HEK293 (cell line): ENCODE measurements at regions not wholly inside any gene's neighbourhood (a gene's known extent, or its start where the extent isn't known, plus 50 kb on each side); places are given as distances from the start of the nearest gene placed in this dataset.

ENCODE experiments used
- HOXA7 ChIP-seq: sonication (generic); formaldehyde crosslinking; IDR thresholded peaks from 2 replicates; pipeline ENCODE4 v1.8.1; 2022; ENCODE audit warnings: missing genetic modification reagents, borderline replicate concordance
- MYNN ChIP-seq: fragments of 450-650 bp; formaldehyde crosslinking; IDR thresholded peaks from 2 replicates; pipeline ENCODE4 v1.5.1; 2016; ENCODE audit warnings: missing biosample characterization, missing genetic modification characterization, borderline replicate concordance
- ZNF16 ChIP-seq: fragments of 450-650 bp; formaldehyde crosslinking; IDR thresholded peaks from 2 replicates; pipeline ENCODE4 v1.5.1; 2016; ENCODE audit warnings: low read depth, missing biosample characterization, missing genetic modification characterization
- ZNF174 ChIP-seq: fragments of 450-650 bp; formaldehyde crosslinking; IDR thresholded peaks from 2 replicates; pipeline ENCODE4 v1.5.0; 2017; ENCODE audit warnings: missing biosample characterization, mild to moderate bottlenecking, missing genetic modification characterization
- ZNF24 ChIP-seq: fragments of 450-650 bp; formaldehyde crosslinking; IDR thresholded peaks from 2 replicates; pipeline ENCODE4 v1.5.1; 2016; ENCODE audit warnings: missing biosample characterization, missing genetic modification characterization
- ZNF394 ChIP-seq: fragments of 450-650 bp; formaldehyde crosslinking; IDR thresholded peaks from 2 replicates; pipeline ENCODE4 v1.5.1; 2016; ENCODE audit warnings: missing biosample characterization, missing genetic modification characterization, mild to moderate bottlenecking, moderate library complexity, borderline replicate concordance
- ZNF555 ChIP-seq: fragments of 450-650 bp; formaldehyde crosslinking; conservative IDR thresholded peaks from 2 replicates; pipeline ENCODE4 v1.5.1; 2017; ENCODE audit warnings: missing biosample characterization, mild to moderate bottlenecking, missing genetic modification characterization, inconsistent platforms
- ZNF623 ChIP-seq: fragments of 450-650 bp; formaldehyde crosslinking; IDR thresholded peaks from 2 replicates; pipeline ENCODE4 v1.5.1; 2016; ENCODE audit warnings: missing biosample characterization, missing genetic modification characterization
- ZNF777 ChIP-seq: fragments of 450-650 bp; formaldehyde crosslinking; IDR thresholded peaks from 2 replicates; pipeline ENCODE4 v1.5.1; 2017; ENCODE audit warnings: missing biosample characterization, missing genetic modification characterization, borderline replicate concordance
- ZSCAN30 ChIP-seq: fragments of 450-650 bp; IDR thresholded peaks from 2 replicates; pipeline ENCODE4 v1.5.1; 2018; ENCODE audit warnings: missing biosample characterization, mild to moderate bottlenecking, missing genetic modification characterization, moderate library complexity
- TF ChIP-seq, protein P1 (sequence below): fragments of 450-650 bp; formaldehyde crosslinking; IDR thresholded peaks from 2 replicates; pipeline ENCODE4 v1.5.1; 2016; ENCODE audit warnings: missing biosample characterization, missing genetic modification characterization
- TF ChIP-seq, protein P2 (sequence below): sonication (generic); formaldehyde crosslinking; IDR thresholded peaks from 2 replicates; pipeline ENCODE4 v1.8.1; 2022; ENCODE audit warnings: mild to moderate bottlenecking, moderate library complexity, missing genetic modification reagents

DNA sequence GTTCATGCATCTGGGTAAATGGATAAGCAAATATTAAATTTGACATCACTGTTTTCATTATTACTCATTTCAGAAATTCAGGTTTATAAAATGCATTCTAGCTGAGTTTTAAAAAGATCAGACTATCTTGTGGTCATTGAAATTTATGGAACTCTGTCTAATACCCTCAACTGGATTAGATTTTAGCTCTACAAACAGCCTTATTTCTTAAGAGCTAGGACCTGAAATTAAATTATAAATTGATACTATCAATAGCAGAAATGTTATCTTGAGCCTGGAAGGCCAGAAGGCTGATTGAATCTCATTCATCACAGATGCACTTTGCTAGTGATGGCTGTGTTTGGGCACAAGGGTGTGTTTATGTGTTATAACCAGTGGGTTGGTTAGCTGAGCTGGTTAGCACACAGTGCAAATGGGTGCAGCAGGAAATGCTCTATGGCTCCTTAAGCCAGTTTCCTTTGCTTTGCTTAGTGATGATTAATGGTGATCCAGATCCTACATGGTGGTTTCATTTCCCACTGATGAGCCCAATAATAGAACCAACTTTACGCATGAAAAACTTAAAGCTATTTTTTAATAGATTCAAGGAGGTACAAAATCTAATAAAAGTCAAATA, 310.8 kb upstream of the KLF12 start:
- TF ChIP-seq, protein P1, sequence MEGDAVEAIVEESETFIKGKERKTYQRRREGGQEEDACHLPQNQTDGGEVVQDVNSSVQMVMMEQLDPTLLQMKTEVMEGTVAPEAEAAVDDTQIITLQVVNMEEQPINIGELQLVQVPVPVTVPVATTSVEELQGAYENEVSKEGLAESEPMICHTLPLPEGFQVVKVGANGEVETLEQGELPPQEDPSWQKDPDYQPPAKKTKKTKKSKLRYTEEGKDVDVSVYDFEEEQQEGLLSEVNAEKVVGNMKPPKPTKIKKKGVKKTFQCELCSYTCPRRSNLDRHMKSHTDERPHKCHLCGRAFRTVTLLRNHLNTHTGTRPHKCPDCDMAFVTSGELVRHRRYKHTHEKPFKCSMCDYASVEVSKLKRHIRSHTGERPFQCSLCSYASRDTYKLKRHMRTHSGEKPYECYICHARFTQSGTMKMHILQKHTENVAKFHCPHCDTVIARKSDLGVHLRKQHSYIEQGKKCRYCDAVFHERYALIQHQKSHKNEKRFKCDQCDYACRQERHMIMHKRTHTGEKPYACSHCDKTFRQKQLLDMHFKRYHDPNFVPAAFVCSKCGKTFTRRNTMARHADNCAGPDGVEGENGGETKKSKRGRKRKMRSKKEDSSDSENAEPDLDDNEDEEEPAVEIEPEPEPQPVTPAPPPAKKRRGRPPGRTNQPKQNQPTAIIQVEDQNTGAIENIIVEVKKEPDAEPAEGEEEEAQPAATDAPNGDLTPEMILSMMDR (tag by site-specific recombination) = no peak
- no peak for TF ChIP-seq ZNF623 (tag by site-specific recombination)
- no peak for TF ChIP-seq ZSCAN30 (tag by site-specific recombination)
- TF ChIP-seq ZNF394 (tag by site-specific recombination) = no peak
- no peak for TF ChIP-seq ZNF24 (tag by site-specific recombination)
- TF ChIP-seq ZNF555 (tag by site-specific recombination) = no peak
- no peak for TF ChIP-seq ZNF16 (tag by site-specific recombination)
- TF ChIP-seq ZNF777 (tag by site-specific recombination) = no peak
- no peak for TF ChIP-seq ZNF174 (tag by site-specific recombination)
- TF ChIP-seq MYNN = no peak
- no peak for TF ChIP-seq HOXA7 (CRISPR knock-in tag)
- TF ChIP-seq, protein P2, sequence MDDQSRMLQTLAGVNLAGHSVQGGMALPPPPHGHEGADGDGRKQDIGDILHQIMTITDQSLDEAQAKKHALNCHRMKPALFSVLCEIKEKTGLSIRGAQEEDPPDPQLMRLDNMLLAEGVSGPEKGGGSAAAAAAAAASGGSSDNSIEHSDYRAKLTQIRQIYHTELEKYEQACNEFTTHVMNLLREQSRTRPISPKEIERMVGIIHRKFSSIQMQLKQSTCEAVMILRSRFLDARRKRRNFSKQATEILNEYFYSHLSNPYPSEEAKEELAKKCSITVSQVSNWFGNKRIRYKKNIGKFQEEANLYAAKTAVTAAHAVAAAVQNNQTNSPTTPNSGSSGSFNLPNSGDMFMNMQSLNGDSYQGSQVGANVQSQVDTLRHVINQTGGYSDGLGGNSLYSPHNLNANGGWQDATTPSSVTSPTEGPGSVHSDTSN (CRISPR knock-in tag) = no peak
